ENCODE measurements at regions not wholly inside any gene's neighbourhood (a gene's known extent, or its start where the extent isn't known, plus 50 kb on each side); places are given as distances from the start of the nearest gene placed in this dataset.

DNA sequence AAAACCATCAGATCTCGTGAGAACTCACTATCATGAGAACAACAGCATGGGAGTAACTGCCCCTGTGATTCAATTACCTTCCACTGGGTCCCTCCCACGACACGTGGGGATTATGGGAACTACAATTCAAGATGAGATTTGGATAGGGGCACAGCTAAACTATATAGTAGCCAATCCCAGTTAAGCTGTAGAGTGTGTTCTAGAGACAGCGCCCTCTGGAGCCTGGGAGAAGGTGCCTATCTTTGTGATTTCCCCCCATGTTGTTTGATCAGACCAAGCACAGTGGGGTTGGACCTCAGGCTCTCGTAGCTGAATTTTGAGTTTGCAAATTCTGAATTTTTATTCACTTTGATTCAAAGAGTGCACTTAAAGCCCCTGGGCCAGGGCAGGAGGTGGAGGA lies 108.2 kb upstream of the TWIST2 start:
- no peak for DNase-seq (ENCODE audit: low read depth, low spot score)
- no peak for TF ChIP-seq YY1 (IDR thresholded peaks at IDR 0.05; ENCODE audit: insufficient read depth, insufficient read length)
- no peak overlapping the region for H3K9ac ChIP-seq (ENCODE audit: insufficient read length, low read depth)
- no peaks in the 10 kb centered on the region; the same call in 1 of the 2 replicates for H3K9me3 ChIP-seq (ENCODE audit: insufficient read depth, low read length)
- H3K4me3 ChIP-seq (ENCODE audit: insufficient read length, low read depth) = no peak overlapping the region
- H3K4me1 ChIP-seq (ENCODE audit: insufficient read depth, insufficient read length) = no peaks in the 10 kb centered on the region
- no peaks in the 10 kb centered on the region for H3K27me3 ChIP-seq (ENCODE audit: insufficient read depth, insufficient read length)
- H3K36me3 ChIP-seq (ENCODE audit: insufficient read depth, insufficient read length, low read length) = no peaks in the 10 kb centered on the region

DNA sequence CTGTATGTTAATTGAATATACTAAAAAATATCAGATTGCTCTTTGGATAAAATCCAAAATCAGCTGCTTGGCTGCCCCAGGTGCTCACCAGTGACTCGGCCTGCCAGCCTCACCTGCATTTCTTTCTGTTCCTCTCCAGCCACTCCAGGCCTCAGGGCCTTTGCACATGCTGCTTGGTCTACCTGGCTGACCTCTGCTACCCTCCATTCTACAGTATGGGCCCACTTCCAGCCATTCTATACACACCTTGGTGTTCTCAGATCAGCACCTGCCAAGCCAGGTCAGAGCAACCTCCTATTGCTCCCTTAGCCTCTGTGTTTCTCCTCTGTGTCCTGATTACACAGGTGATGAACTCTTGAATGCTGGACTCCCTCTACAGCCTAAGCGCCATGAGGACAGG lies 106.6 kb upstream of the TWIST2 start:
- H3K27me3 ChIP-seq (ENCODE audit: insufficient read depth, insufficient read length) = no peaks in the 10 kb centered on the region
- no peak overlapping the region for H3K4me3 ChIP-seq (ENCODE audit: insufficient read length, low read depth)
- no peaks in the 10 kb centered on the region; the same call in 1 of the 2 replicates for H3K9me3 ChIP-seq (ENCODE audit: insufficient read depth, low read length)
- no peak for DNase-seq (ENCODE audit: low read depth, low spot score)
- H3K4me1 ChIP-seq (ENCODE audit: insufficient read depth, insufficient read length) = no peaks in the 10 kb centered on the region
- no peak overlapping the region for H3K9ac ChIP-seq (ENCODE audit: insufficient read length, low read depth)
- TF ChIP-seq SUZ12 (IDR thresholded peaks at IDR 0.05; ENCODE audit: extremely low read depth, insufficient read depth, insufficient read length) = no peak
- no peak for TF ChIP-seq YY1 (IDR thresholded peaks at IDR 0.05; ENCODE audit: insufficient read depth, insufficient read length)
- no peak for TF ChIP-seq ZNF274 (IDR thresholded peaks at IDR 0.05; ENCODE audit: low read depth, low read length)
- H3K36me3 ChIP-seq (ENCODE audit: insufficient read depth, insufficient read length, low read length) = no peaks in the 10 kb centered on the region

DNA sequence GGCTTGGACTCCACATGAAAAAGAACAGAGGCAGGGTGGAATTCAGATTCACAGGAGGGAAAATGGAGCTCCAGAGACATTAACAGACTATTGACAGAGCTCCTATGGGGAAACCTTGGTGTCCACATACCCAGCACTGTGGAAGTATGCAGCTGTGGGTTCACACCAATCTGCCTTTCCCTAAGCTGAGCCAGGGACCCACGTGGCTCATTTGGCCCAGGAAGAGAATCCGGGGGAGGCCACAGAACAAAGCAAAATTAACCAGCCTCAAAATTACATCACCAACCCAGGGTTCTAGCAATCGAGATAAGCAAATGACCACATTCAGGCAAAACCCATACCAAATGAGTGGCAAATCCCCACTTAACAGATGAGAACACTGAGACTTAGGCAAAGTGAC lies 105.8 kb upstream of the TWIST2 start:
- TF ChIP-seq YY1 (IDR thresholded peaks at IDR 0.05; ENCODE audit: insufficient read depth, insufficient read length) (no peak), SUZ12 (IDR thresholded peaks at IDR 0.05; ENCODE audit: extremely low read depth, insufficient read depth, insufficient read length) (no peak), ZNF274 (IDR thresholded peaks at IDR 0.05; ENCODE audit: low read depth, low read length) (no peak)
- Histone ChIP-seq H3K9me3 (ENCODE audit: insufficient read depth, low read length) (no peaks in the 10 kb centered on the region; the same call in 1 of the 2 replicates), H3K36me3 (ENCODE audit: insufficient read depth, insufficient read length, low read length) (no peaks in the 10 kb centered on the region)

DNA sequence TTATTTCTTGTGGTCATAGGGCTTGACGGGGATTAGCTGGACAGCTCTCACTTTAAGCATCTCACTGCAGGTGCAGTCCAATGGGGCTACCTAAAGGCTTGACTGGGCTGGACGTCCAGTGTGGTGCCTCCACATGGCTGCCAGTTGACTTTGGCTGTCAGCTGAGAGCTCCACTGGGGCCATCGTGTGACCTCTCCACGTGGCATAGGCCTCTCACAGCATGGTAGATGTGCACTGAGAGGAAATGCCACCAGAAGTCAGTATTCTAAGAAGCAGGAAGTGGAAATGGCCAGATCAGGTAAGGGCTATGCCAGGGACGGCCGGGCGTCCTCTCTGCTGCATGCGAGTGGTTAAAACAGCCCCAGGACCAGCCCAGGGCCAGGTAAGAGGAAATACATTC lies 105.2 kb upstream of the TWIST2 start:
- Histone ChIP-seq H3K9ac (ENCODE audit: insufficient read length, low read depth) (no peak overlapping the region), H3K9me3 (ENCODE audit: insufficient read depth, low read length) (no peaks in the 10 kb centered on the region; the same call in 1 of the 2 replicates), H3K27me3 (ENCODE audit: insufficient read depth, insufficient read length) (no peaks in the 10 kb centered on the region), H3K4me3 (ENCODE audit: insufficient read length, low read depth) (no peak overlapping the region), H3K4me1 (ENCODE audit: insufficient read depth, insufficient read length) (no peaks in the 10 kb centered on the region), H3K36me3 (ENCODE audit: insufficient read depth, insufficient read length, low read length) (no peaks in the 10 kb centered on the region)
- no peak for TF ChIP-seq ZNF274 (IDR thresholded peaks at IDR 0.05; ENCODE audit: low read depth, low read length)
- TF ChIP-seq SUZ12 (IDR thresholded peaks at IDR 0.05; ENCODE audit: extremely low read depth, insufficient read depth, insufficient read length) = no peak
- DNase-seq (ENCODE audit: low read depth, low spot score) = no peak

More for the DNA sequence above, 105.8 kb upstream of the TWIST2 start:
- DNase-seq (ENCODE audit: low read depth, low spot score) = no peak
- no peak overlapping the region for H3K9ac ChIP-seq (ENCODE audit: insufficient read length, low read depth)
- no peaks in the 10 kb centered on the region for H3K4me1 ChIP-seq (ENCODE audit: insufficient read depth, insufficient read length)
- no peak overlapping the region for H3K4me3 ChIP-seq (ENCODE audit: insufficient read length, low read depth)
- no peaks in the 10 kb centered on the region for H3K27me3 ChIP-seq (ENCODE audit: insufficient read depth, insufficient read length)

DNA sequence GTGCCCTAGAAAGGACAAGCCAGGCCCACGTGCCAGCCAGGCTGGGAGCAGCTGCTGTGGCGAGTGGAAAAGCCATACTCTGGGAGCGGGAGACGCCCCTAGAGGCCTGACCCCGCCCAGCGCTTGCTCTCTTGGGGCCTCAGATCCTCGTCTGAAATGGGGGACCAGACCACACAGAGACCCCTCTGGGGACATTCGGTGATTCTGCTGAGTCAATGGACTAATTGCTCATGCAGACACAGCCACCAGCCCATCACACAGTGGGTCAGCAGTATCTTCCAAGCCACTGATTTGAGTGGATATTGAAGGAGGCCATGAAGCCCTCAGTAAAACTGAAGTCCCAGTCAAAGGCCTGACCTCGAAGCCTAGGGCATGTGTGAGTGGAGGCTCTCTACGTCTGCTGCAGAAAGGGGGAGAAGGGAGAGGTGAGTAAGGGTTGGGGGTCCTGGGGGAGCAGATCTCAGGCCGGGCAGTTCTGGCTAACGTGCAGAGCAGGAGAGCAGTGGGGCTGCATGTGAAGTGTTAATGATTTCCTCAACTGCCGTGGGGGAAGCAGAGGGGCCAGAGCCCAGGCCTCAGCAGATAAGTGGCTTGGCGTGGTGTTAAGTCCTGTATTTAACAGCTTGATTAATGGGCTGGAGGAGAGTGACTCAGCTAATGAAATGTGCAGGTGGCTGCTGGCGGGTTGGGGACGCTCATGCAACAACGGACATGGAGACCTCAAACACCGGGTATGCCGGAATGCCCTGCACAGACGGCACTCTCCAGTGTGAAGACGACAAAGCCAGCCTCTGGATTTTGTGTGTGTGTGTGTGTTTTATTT lies 104.4 kb upstream of the TWIST2 start:
- DNase-seq (ENCODE audit: low read depth, low spot score) = no peak
- TF ChIP-seq ZNF274 (IDR thresholded peaks at IDR 0.05; ENCODE audit: low read depth, low read length) = no peak
- no peak for TF ChIP-seq SUZ12 (IDR thresholded peaks at IDR 0.05; ENCODE audit: extremely low read depth, insufficient read depth, insufficient read length)
- no peak for TF ChIP-seq YY1 (IDR thresholded peaks at IDR 0.05; ENCODE audit: insufficient read depth, insufficient read length)

DNA sequence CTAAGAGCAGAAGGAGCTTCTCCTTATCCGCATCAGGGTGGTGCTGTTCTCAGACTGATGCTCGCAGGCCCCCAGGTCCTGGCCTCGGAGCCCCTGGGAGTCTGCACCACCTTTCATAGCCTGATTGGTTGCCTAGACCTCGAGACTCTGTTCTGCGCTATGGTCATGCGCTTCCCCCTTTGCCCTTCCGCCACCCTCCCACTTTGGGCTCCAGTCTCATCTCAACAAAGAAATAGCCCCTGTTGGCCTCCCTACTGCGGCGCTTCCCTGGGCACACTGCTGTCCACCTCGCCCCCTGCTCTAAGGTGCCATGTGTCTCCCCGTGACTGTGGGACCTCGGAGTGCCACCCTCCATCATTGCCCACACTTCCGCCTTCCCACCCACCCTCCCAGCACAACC lies 102.9 kb upstream of the TWIST2 start:
- TF ChIP-seq YY1 (IDR thresholded peaks at IDR 0.05; ENCODE audit: insufficient read depth, insufficient read length) (no peak), SUZ12 (IDR thresholded peaks at IDR 0.05; ENCODE audit: extremely low read depth, insufficient read depth, insufficient read length) (no peak), ZNF274 (IDR thresholded peaks at IDR 0.05; ENCODE audit: low read depth, low read length) (no peak)
- H3K4me1 ChIP-seq (ENCODE audit: insufficient read depth, insufficient read length) = no peaks in the 10 kb centered on the region

More for the DNA sequence above, 104.4 kb upstream of the TWIST2 start:
- Histone ChIP-seq H3K4me3 (ENCODE audit: insufficient read length, low read depth) (no peak overlapping the region), H3K36me3 (ENCODE audit: insufficient read depth, insufficient read length, low read length) (no peaks in the 10 kb centered on the region), H3K27me3 (ENCODE audit: insufficient read depth, insufficient read length) (no peaks in the 10 kb centered on the region), H3K9ac (ENCODE audit: insufficient read length, low read depth) (no peak overlapping the region), H3K4me1 (ENCODE audit: insufficient read depth, insufficient read length) (no peaks in the 10 kb centered on the region), H3K9me3 (ENCODE audit: insufficient read depth, low read length) (no peaks in the 10 kb centered on the region; the same call in 1 of the 2 replicates)

DNA sequence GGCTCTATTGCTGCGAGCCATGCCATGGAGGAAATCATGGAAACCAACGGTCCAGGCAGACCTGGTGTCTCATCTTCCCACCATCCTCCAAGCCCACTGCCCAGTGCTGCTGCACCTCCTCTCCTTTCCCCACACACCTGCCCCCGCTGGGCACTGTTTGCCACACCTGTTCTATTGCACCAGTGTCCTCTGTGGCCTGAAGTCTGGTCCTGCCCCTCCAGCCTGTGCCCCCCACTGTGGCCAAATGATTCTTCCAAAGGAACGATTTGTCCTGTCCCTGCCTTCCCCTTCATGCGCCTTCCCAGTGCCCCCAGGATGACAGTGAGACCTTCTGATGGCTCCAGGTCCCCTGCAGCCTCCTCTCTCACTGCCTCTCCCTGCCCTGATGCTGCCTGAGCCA lies 101.9 kb upstream of the TWIST2 start:
- H3K9ac ChIP-seq (ENCODE audit: insufficient read length, low read depth) = peak overlapping the region; percentile 27
- no peaks in the 10 kb centered on the region for H3K27me3 ChIP-seq (ENCODE audit: insufficient read depth, insufficient read length)
- peaks cover 4% of the 10 kb centered on the region; the same call in 1 of the 2 replicates for H3K9me3 ChIP-seq (ENCODE audit: insufficient read depth, low read length)
- H3K36me3 ChIP-seq (ENCODE audit: insufficient read depth, insufficient read length, low read length) = no peaks in the 10 kb centered on the region
- no peak for DNase-seq (ENCODE audit: low read depth, low spot score)
- no peak for TF ChIP-seq SUZ12 (IDR thresholded peaks at IDR 0.05; ENCODE audit: extremely low read depth, insufficient read depth, insufficient read length)
- no peak for TF ChIP-seq YY1 (IDR thresholded peaks at IDR 0.05; ENCODE audit: insufficient read depth, insufficient read length)
- TF ChIP-seq ZNF274 (IDR thresholded peaks at IDR 0.05; ENCODE audit: low read depth, low read length) = no peak
- H3K4me1 ChIP-seq (ENCODE audit: insufficient read depth, insufficient read length) = no peaks in the 10 kb centered on the region
- no peak overlapping the region for H3K4me3 ChIP-seq (ENCODE audit: insufficient read length, low read depth)

More for the DNA sequence above, 102.9 kb upstream of the TWIST2 start:
- Histone ChIP-seq H3K27me3 (ENCODE audit: insufficient read depth, insufficient read length) (no peaks in the 10 kb centered on the region), H3K4me3 (ENCODE audit: insufficient read length, low read depth) (no peak overlapping the region), H3K9ac (ENCODE audit: insufficient read length, low read depth) (no peak overlapping the region), H3K9me3 (ENCODE audit: insufficient read depth, low read length) (no peaks in the 10 kb centered on the region; the same call in 1 of the 2 replicates), H3K36me3 (ENCODE audit: insufficient read depth, insufficient read length, low read length) (no peaks in the 10 kb centered on the region)
- no peak for DNase-seq (ENCODE audit: low read depth, low spot score)

Data from NT2/D1 (cell line).